Tibial nerve (tissue), 4 donors: ENCODE measurements at regions not wholly inside any gene's neighbourhood (a gene's known extent, or its start where the extent isn't known, plus 50 kb on each side); places are given as distances from the start of the nearest gene placed in this dataset.

ENCODE experiments used
- DNase-seq, 2 donors: peaks; one replicate each; pipeline ENCODE4 v3.0.0-alpha.2; 2019; ENCODE audit warnings: low spot score in 2 of 2
- H3K27ac ChIP-seq, 4 donors: fragments of 200-600 bp; sonication (generic) in 3 of 4; one replicate each; pipeline ENCODE4 v1.5.1; 2017 to 2019; ENCODE audit warnings: mild to moderate bottlenecking in 1 of 4
- H3K27me3 ChIP-seq, 2 donors: fragments of 200-600 bp; sonication (generic) in 1 of 2; one replicate each; pipeline versions ENCODE4 v1.5.1 to v1.6.0; 2017 to 2019
- H3K36me3 ChIP-seq, 3 donors: fragments of 200-600 bp; sonication (generic); one replicate each; pipeline ENCODE4 v1.5.1; 2018 to 2019
- H3K4me1 ChIP-seq, 4 donors: fragments of 200-600 bp; sonication (generic) in 3 of 4; one replicate each; pipeline ENCODE4 v1.5.1; 2017 to 2019
- H3K4me3 ChIP-seq, 4 donors: fragments of 200-600 bp; sonication (generic) in 3 of 4; one replicate each; pipeline ENCODE4 v1.5.1; 2017 to 2019; ENCODE audit warnings: mild to moderate bottlenecking in 1 of 4, moderate library complexity in 1 of 4
- H3K9me3 ChIP-seq, 4 donors: fragments of 200-600 bp; sonication (generic) in 3 of 4; one replicate each; pipeline ENCODE4 v1.5.1; 2017 to 2019
- EP300 ChIP-seq, 2 donors: sonication (generic); formaldehyde crosslinking; IDR thresholded peaks; one replicate each; pipeline ENCODE4 v1.6.1; 2017; ENCODE audit warnings: antibody characterized with exemption in 2 of 2, mild to moderate bottlenecking in 1 of 2
- POLR2A ChIP-seq, 2 donors: fragments of 450-650 bp; IDR thresholded peaks; one replicate each; pipeline ENCODE4 v1.6.1; 2017; ENCODE audit warnings: antibody characterized with exemption in 2 of 2, mild to moderate bottlenecking in 2 of 2, moderate library complexity in 2 of 2
- WGBS, 2 donors: methylation state at CpG; one replicate each; pipeline ENCODE4 v1.1.5; 2018; 5-methylcytosine and 5-hydroxymethylcytosine counted together
- TF ChIP-seq, protein P1 (sequence below), 5 experiments: fragments of 200-600 bp in 3 of 5; fragments of 450-650 bp in 2 of 5; sonication (generic) in 3 of 5; IDR thresholded peaks; one replicate each; pipeline ENCODE4 v1.5.1; 2016 to 2019; ENCODE audit warnings: antibody characterized with exemption in 5 of 5, mild to moderate bottlenecking in 3 of 5, moderate library complexity in 2 of 5

DNA sequence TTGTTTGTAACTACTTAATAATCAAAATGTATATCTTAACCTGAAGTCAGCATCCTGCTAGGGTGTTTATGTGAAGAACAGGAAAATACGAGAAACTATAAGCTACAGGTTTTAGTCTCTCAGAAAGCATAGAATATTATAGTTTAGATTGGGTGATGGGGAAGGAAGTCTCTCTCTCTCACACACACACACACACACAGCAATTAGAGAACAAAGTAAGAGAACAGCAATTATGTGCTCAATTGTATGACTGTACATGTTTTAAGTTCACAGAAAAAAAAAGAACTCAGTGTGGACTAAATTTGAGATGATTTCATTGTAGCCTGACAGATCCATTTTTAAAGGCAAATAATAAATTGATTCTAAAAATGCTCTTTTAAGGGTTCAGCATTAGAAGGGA lies 94.3 kb upstream of the ZNF516 start:
- Histone ChIP-seq H3K36me3 (no peaks in the 10 kb centered on the region), H3K27me3 (no peaks in the 10 kb centered on the region), H3K4me1 (peaks cover 0 to 19% (median 3%) of the 10 kb centered on the region in 4 donors), H3K4me3 (peak overlapping the region in 3 of 4 donors; percentile 20 to 46 (median 40)), H3K27ac (no peak overlapping the region), H3K9me3 (no peaks in the 10 kb centered on the region)
- TF ChIP-seq EP300 (IDR thresholded peaks at IDR 0.05) (no peak), POLR2A (IDR thresholded peaks at IDR 0.05) (no peak)
- TF ChIP-seq, protein P1, sequence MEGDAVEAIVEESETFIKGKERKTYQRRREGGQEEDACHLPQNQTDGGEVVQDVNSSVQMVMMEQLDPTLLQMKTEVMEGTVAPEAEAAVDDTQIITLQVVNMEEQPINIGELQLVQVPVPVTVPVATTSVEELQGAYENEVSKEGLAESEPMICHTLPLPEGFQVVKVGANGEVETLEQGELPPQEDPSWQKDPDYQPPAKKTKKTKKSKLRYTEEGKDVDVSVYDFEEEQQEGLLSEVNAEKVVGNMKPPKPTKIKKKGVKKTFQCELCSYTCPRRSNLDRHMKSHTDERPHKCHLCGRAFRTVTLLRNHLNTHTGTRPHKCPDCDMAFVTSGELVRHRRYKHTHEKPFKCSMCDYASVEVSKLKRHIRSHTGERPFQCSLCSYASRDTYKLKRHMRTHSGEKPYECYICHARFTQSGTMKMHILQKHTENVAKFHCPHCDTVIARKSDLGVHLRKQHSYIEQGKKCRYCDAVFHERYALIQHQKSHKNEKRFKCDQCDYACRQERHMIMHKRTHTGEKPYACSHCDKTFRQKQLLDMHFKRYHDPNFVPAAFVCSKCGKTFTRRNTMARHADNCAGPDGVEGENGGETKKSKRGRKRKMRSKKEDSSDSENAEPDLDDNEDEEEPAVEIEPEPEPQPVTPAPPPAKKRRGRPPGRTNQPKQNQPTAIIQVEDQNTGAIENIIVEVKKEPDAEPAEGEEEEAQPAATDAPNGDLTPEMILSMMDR (IDR thresholded peaks at IDR 0.05) = no peak
- 14 to 24% methylated on average over 1 of the region's 1 CpG for WGBS, 2 donors
- no peak for DNase-seq

DNA sequence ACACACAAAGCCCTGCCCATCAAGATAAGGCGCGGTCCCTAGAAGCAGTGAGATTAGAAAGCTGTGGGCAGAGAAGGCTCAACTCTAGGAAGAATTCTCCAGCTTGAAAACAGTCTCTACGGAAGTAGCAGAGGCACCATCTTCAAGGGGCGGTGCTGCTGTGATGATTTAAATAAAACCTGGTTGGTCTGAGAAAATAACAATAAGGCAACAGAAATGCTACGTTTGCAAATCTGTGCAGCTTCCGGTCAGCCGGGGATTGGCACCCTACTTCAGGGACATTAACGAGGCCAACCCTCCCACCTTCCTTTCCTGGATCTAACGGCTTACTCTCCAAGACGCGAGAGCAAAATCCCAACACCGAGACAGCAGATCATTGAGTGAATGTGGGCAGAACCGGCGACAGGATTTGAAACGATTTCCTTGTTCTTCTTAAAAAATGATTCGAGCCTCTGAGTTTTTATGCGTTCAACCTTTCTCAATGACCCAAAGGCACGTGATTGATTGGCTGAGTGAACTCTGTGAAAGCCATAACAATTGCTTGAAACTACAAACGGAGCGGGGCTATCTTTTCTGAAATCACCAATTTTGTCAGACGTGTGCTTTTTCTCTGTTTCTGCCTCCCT lies 93.7 kb upstream of the ZNF516 start:
- peak overlapping the region in 1 of 4 donors; percentile 54 for H3K27ac ChIP-seq

DNA sequence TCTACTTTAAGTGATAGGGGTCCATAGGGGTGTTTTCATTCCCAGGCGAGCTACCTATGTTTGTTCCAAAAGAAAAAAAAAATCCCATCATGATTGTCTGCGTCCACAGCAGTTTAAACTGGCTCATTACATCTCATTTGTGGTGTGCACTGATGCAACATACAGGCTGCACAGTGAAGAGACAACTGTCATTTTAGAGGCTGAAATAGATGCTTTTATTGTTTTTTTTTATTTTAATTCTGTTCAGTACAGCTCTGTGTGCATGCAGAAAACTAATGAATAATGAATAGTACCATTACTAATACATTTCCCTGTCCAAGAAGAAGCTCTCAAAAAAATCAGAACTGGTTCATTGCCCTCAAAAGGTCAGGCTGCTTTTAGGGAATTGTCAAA lies 92.8 kb upstream of the ZNF516 start:
- no peak overlapping the region for H3K4me3 ChIP-seq
- no peak for DNase-seq
- no peak for TF ChIP-seq POLR2A (IDR thresholded peaks at IDR 0.05)
- TF ChIP-seq, protein P1 (IDR thresholded peaks at IDR 0.05) = no peak
- H3K36me3 ChIP-seq = no peaks in the 10 kb centered on the region
- H3K9me3 ChIP-seq = no peaks in the 10 kb centered on the region
- H3K4me1 ChIP-seq = peaks cover 0 to 19% (median 3%) of the 10 kb centered on the region in 4 donors
- H3K27ac ChIP-seq = no peak overlapping the region
- WGBS, 2 donors = 93 to 98% methylated on average over 2 of the region's 2 CpGs
- H3K27me3 ChIP-seq = no peaks in the 10 kb centered on the region

More for the DNA sequence above, 93.7 kb upstream of the ZNF516 start:
- peak in 1 of 2 donors; percentile 12 for DNase-seq
- Histone ChIP-seq H3K4me3 (peak overlapping the region in 3 of 4 donors; percentile 20 to 46 (median 40)), H3K36me3 (no peaks in the 10 kb centered on the region), H3K9me3 (no peaks in the 10 kb centered on the region), H3K27me3 (no peaks in the 10 kb centered on the region), H3K4me1 (peaks cover 0 to 19% (median 3%) of the 10 kb centered on the region in 4 donors)
- TF ChIP-seq, protein P1 (IDR thresholded peaks at IDR 0.05) = no peak
- TF ChIP-seq POLR2A (IDR thresholded peaks at IDR 0.05) (no peak), EP300 (IDR thresholded peaks at IDR 0.05) (no peak)
- WGBS, 2 donors = 9 to 10% methylated on average over 21 of the region's 21 CpGs

DNA sequence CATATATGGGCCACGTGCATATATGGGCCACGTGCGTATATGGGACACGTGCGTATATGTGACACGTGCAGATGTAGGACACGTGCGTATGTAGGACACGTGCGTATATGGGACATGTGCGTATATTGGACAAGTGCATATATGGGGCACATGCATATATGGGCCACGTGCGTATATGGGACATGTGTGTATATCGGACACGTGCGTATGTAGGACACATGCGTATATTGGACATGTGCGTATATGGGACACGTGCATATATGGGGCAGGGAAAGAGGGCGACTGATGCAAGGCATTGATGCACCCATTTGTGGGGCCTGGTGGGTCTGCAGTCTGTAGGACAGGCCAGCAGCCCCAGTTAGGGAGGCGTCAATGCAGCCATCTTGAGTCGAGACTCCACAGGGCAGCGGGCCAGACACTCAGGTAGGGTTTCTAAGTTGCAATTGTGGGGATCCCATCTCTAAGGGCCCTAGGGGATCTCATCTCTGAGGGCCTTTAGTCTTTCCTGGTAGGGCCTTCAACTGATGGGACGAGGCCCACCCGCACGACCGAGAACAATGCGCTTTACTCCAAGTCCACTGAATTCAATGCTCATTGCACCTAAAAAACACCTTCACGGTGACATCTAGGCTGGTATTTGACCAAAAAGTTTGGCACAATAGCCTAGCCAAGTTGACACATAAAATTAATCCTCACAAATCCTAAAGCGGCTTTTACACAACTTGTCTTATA lies 92.3 kb upstream of the ZNF516 start:
- no peaks in the 10 kb centered on the region for H3K27me3 ChIP-seq
- DNase-seq = no peak
- 95% methylated on average over 30 of the region's 30 CpGs for WGBS, 2 donors
- peaks cover 0 to 19% (median 3%) of the 10 kb centered on the region in 4 donors for H3K4me1 ChIP-seq
- no peak overlapping the region for H3K27ac ChIP-seq
- no peaks in the 10 kb centered on the region for H3K9me3 ChIP-seq
- H3K4me3 ChIP-seq = no peak overlapping the region
- no peak for TF ChIP-seq EP300 (IDR thresholded peaks at IDR 0.05)
- TF ChIP-seq, protein P1 (IDR thresholded peaks at IDR 0.05) = no peak
- no peak for TF ChIP-seq POLR2A (IDR thresholded peaks at IDR 0.05)
- no peaks in the 10 kb centered on the region for H3K36me3 ChIP-seq
